ENCODE measurements at regions not wholly inside any gene's neighbourhood (a gene's known extent, or its start where the extent isn't known, plus 50 kb on each side); places are given as distances from the start of the nearest gene placed in this dataset.

- Histone ChIP-seq H3K4me3 (replicated peaks in 1 of 3; ENCODE audit: insufficient read depth in 1 of 3, low read depth in 2 of 3, low read length in 3 of 3) (no peak overlapping the region), H3K36me3 (replicated peaks in 1 of 2; ENCODE audit: control insufficient read depth in 1 of 2, insufficient read depth in 2 of 2, low read length in 2 of 2) (no peaks in the 10 kb centered on the region), H4K20me1 (ENCODE audit: insufficient read depth, low read length) (no peaks in the 10 kb centered on the region), H3K4me1 (ENCODE audit: insufficient read depth, low read length) (no peaks in the 10 kb centered on the region), H3K9ac (ENCODE audit: insufficient read depth, low read depth, low read length) (no peak overlapping the region), H3K27me3 (ENCODE audit: control insufficient read depth in 1 of 2, insufficient read depth in 2 of 2, low read length in 2 of 2) (no peaks in the 10 kb centered on the region; a peak in 1 of 5 replicates), H3K27ac (ENCODE audit: extremely low read length, insufficient read depth, low read length) (no peak overlapping the region), H2AFZ (ENCODE audit: low read length) (no peak overlapping the region), H3K4me2 (ENCODE audit: low read depth, low read length) (no peak overlapping the region), H3K79me2 (ENCODE audit: insufficient read depth, low read length) (no peaks in the 10 kb centered on the region), H3K9me3 (ENCODE audit: low read length) (no peaks in the 10 kb centered on the region)
- intact Hi-C loops (cut with micrococcal nuclease; ENCODE audit: unreplicated experiment), result no loop called here
- POLR2A ChIA-PET, result no interaction called here
- ATAC-seq (no peak), DNase-seq (ENCODE audit: low spot score) (no peak), FAIRE-seq (no peak)
- CTCF ChIA-PET (ENCODE audit: low intra/inter-chr PET ratio, low total read pairs), result no interaction called here
- no TSS peak for BruUV-seq (replicated peaks)
- in situ Hi-C loops (cut with HindIII; ENCODE audit: extremely low pct_ligation_motif_present, low pct_unique_long_range_greater_than_20kb), result no loop called here
- WGBS (ENCODE audit: low lambda C conversion rate), result 0% methylated on average over 2 of the region's 2 CpGs
- TF ChIP-seq E2F5 (CRISPR knock-in tag; conservative IDR thresholded peaks at IDR 0.05) (no peak), ZNF30 (CRISPR knock-in tag; IDR thresholded peaks at IDR 0.05) (no peak), AKNA (CRISPR knock-in tag; IDR thresholded peaks at IDR 0.05; ENCODE audit: borderline replicate concordance) (no peak), ZNF496 (CRISPR knock-in tag; IDR thresholded peaks at IDR 0.05; ENCODE audit: insufficient replicate concordance) (no peak), HNF1B (CRISPR knock-in tag; IDR thresholded peaks at IDR 0.05) (no peak), ZNF782 (CRISPR knock-in tag; IDR thresholded peaks at IDR 0.05; ENCODE audit: borderline replicate concordance) (no peak), ZNF674 (CRISPR knock-in tag; IDR thresholded peaks at IDR 0.05; ENCODE audit: low read depth) (no peak), ZNF709 (CRISPR knock-in tag; IDR thresholded peaks at IDR 0.05) (no peak), ZNF644 (CRISPR knock-in tag; IDR thresholded peaks at IDR 0.05; ENCODE audit: low read depth) (no peak), TEF (CRISPR knock-in tag; IDR thresholded peaks at IDR 0.05) (no peak), ARNT2 (CRISPR knock-in tag; IDR thresholded peaks at IDR 0.05; ENCODE audit: low read depth) (no peak), ZNF552 (CRISPR knock-in tag; IDR thresholded peaks at IDR 0.05; ENCODE audit: borderline replicate concordance) (no peak), ZMYM2 (CRISPR knock-in tag; IDR thresholded peaks at IDR 0.05) (no peak), NKX3-1 (CRISPR knock-in tag; IDR thresholded peaks at IDR 0.05) (no peak), ZNF83 (CRISPR knock-in tag; IDR thresholded peaks at IDR 0.05; ENCODE audit: borderline replicate concordance) (no peak), ZNF446 (CRISPR knock-in tag; IDR thresholded peaks at IDR 0.05) (no peak)
Measured at GRCh38 chr22:34881453-34881852, 184.5 kb upstream of the ISX start.

Measured in HepG2 (cell line).